ENCODE measurements at regions not wholly inside any gene's neighbourhood (a gene's known extent, or its start where the extent isn't known, plus 50 kb on each side); places are given as distances from the start of the nearest gene placed in this dataset.

DNA sequence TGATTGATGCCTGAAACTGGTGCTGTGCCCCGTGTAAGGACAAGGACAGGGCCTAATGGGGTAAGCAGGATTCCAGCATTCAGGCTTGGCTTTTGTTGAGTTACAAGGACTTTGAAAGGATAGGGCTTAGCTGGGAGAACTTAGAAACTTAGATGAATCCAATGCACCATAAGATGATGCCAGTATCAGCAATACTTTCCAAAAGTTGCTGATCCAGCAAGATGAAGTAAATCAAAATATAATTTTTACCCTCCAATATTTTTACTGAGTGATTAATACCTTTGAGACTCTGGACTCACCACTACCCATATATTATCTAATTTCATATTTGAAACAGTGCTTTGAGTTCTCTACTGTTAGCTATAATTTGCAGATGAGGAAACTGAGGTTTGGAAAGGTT is 354.5 kb upstream of the ATP5MC3 start:
- Histone ChIP-seq H3K9ac (replicated peaks in 1 of 4; ENCODE audit: extremely low read depth in 1 of 4, low read depth in 3 of 4, low read length in 3 of 4) (no peak overlapping the region), H3K27me3 (replicated peaks in 1 of 4; ENCODE audit: control insufficient read depth in 3 of 4, extremely low read depth in 1 of 4, insufficient read depth in 3 of 4, low read length in 3 of 4) (no peaks in the 10 kb centered on the region), H3K18ac (ENCODE audit: extremely low read depth, low read length) (no peak overlapping the region), H2BK5ac (ENCODE audit: low read depth, low read length) (no peak overlapping the region), H3K4me3 (ENCODE audit: extremely low read depth in 1 of 4, insufficient read depth in 2 of 4, low read depth in 3 of 4, low read length in 4 of 4) (no peak overlapping the region), H4K5ac (ENCODE audit: insufficient read length, low read depth, low read length) (no peak overlapping the region), H3K4me2 (ENCODE audit: insufficient read depth in 1 of 2, low read depth in 2 of 2, low read length in 2 of 2) (no peak overlapping the region), H3K4ac (replicated peaks; ENCODE audit: insufficient read length, low read depth, low read length) (no peak overlapping the region), H2BK120ac (replicated peaks; ENCODE audit: low read depth, low read length) (no peak overlapping the region), H4K8ac (ENCODE audit: extremely low read depth, insufficient read depth, low read length) (no peak overlapping the region), H3K9me3 (ENCODE audit: insufficient read depth in 2 of 2, low read depth in 1 of 2, low read length in 1 of 2) (no peaks in the 10 kb centered on the region), H2BK20ac (ENCODE audit: low read length) (no peak overlapping the region), H3K56ac (replicated peaks; ENCODE audit: insufficient read length, low read depth, low read length) (no peak overlapping the region), H3K23me2 (ENCODE audit: low read depth, low read length) (no peaks in the 10 kb centered on the region; the same call in 1 of the 2 replicates), H3K79me1 (ENCODE audit: low read depth, low read length) (no peaks in the 10 kb centered on the region), H3K79me2 (ENCODE audit: control insufficient read depth in 1 of 2, insufficient read depth in 2 of 2, low read length in 2 of 2) (no peaks in the 10 kb centered on the region), H4K91ac (replicated peaks; ENCODE audit: insufficient read length, low read length) (no peak overlapping the region), H3K14ac (ENCODE audit: insufficient read length) (no peak overlapping the region), H3K27ac (ENCODE audit: low read depth, low read length) (no peak overlapping the region), H2BK12ac (ENCODE audit: low read depth, low read length) (no peak overlapping the region), H2AK5ac (ENCODE audit: low read depth, low read length) (no peak overlapping the region), H3K36me3 (ENCODE audit: control insufficient read depth in 2 of 4, insufficient read depth in 4 of 4, low read length in 3 of 4) (no peaks in the 10 kb centered on the region), H4K20me1 (replicated peaks in 1 of 2; ENCODE audit: control insufficient read depth in 1 of 2, insufficient read depth in 2 of 2, low read length in 2 of 2) (no peaks in the 10 kb centered on the region), H2BK15ac (ENCODE audit: low read length) (no peak overlapping the region), H3K4me1 (replicated peaks in 1 of 4; ENCODE audit: control insufficient read depth in 3 of 4, insufficient read depth in 4 of 4, low read length in 3 of 4) (no peaks in the 10 kb centered on the region), H3K23ac (ENCODE audit: insufficient read length) (no peak overlapping the region), H2AFZ (ENCODE audit: low read length) (no peak overlapping the region)
- 71% methylated on average over 1 of the region's 1 CpG; no CpG with 5 or more reads in 1 of the 2 experiments for WGBS, 2 experiments (ENCODE audit: extremely low coverage in 1 of 2, insufficient coverage in 1 of 2, insufficient read length in 1 of 2, insufficient replicate concordance in 2 of 2, low coverage in 1 of 2, low lambda C conversion rate in 2 of 2, missing lambda C conversion rate in 1 of 2)
- DNase-seq (ENCODE audit: low read depth in 1 of 2, low spot score in 2 of 2), result no peak
- no peak for FAIRE-seq
- ChIA-PET CTCF (ENCODE audit: partially characterized antibody) (interaction anchor here (1.0 to 1.1 kb wide), 2 partner anchors 13 to 17 kb away, joined by 3 read pairs; no protein-coding TSS in a partner anchor), POLR2A (ENCODE audit: partially characterized antibody) (no interaction called here)
- no peak for TF ChIP-seq MAFK (IDR thresholded peaks at IDR 0.05; ENCODE audit: low read depth, low read length)

All from H1 (cell line).